ENCODE measurements at regions not wholly inside any gene's neighbourhood (a gene's known extent, or its start where the extent isn't known, plus 50 kb on each side); places are given as distances from the start of the nearest gene placed in this dataset.
A peak's percentile ranks its signal among the peaks of the same experiment; 100 is the strongest.

DNA sequence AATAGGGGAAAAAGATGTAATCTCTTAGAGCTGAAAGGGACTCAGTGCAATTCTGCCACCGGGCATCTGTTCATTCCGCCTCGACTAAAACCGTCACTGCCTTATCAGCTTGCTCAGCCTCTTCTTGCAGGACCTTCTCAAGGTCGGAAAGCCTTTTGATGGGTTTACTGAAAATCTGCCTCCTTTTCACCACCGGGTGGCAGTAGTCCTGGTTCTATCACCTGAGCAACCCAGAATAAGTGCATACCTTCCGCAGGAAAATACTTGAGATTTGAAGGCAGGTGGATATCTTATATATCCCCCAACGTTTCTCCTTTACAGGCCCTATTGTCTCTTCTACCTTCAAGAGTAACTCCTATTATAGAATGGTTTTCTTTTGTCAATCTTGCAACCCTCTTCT lies 103.4 kb upstream of the PAK3 start:
- Histone ChIP-seq H2AFZ (ENCODE audit: control insufficient read depth, low read length) (no peak overlapping the region), H4K20me1 (ENCODE audit: control insufficient read depth, extremely low read depth, insufficient read depth, low read length) (no peaks in the 10 kb centered on the region), H3K27me3 (ENCODE audit: control insufficient read depth, extremely low read depth, insufficient read depth, low read length) (peaks cover 2% of the 10 kb centered on the region), H3K4me2 (ENCODE audit: control insufficient read depth, extremely low read depth, insufficient read depth, low read depth, low read length) (no peak overlapping the region), H3K4me3 (ENCODE audit: control insufficient read depth in 2 of 3, extremely low read depth in 1 of 3, insufficient read depth in 2 of 3, low read depth in 1 of 3, low read length in 3 of 3) (no peak overlapping the region), H3K9me3 (ENCODE audit: control insufficient read depth, low read depth, low read length) (no peaks in the 10 kb centered on the region), H3K79me2 (ENCODE audit: control insufficient read depth, insufficient read depth, low read length) (no peaks in the 10 kb centered on the region), H3K9ac (ENCODE audit: control insufficient read depth, extremely low read depth, insufficient read depth, low read length) (no peak overlapping the region), H3K27ac (ENCODE audit: control insufficient read depth, insufficient read depth, low read length) (no peak overlapping the region), H3K4me1 (ENCODE audit: control insufficient read depth, extremely low read depth, insufficient read depth, low read length) (no peaks in the 10 kb centered on the region), H3K36me3 (ENCODE audit: control insufficient read depth in 2 of 2, extremely low read depth in 1 of 2, insufficient read depth in 2 of 2, low read length in 2 of 2) (no peaks in the 10 kb centered on the region), H3K9me1 (ENCODE audit: control insufficient read depth, extremely low read depth, insufficient read depth, low read length) (no peaks in the 10 kb centered on the region)
- no peak for DNase-seq (ENCODE audit: low read depth, low spot score)
- peak; percentile 17 for FAIRE-seq
- dilution Hi-C loops (cut with MboI; ENCODE audit: extremely low pct_ligation_motif_present, low sequenced_read_pairs): no loop called here
- TF ChIP-seq EZH2 (IDR thresholded peaks at IDR 0.05; ENCODE audit: low read length): no peak
- TF ChIP-seq, protein P1, sequence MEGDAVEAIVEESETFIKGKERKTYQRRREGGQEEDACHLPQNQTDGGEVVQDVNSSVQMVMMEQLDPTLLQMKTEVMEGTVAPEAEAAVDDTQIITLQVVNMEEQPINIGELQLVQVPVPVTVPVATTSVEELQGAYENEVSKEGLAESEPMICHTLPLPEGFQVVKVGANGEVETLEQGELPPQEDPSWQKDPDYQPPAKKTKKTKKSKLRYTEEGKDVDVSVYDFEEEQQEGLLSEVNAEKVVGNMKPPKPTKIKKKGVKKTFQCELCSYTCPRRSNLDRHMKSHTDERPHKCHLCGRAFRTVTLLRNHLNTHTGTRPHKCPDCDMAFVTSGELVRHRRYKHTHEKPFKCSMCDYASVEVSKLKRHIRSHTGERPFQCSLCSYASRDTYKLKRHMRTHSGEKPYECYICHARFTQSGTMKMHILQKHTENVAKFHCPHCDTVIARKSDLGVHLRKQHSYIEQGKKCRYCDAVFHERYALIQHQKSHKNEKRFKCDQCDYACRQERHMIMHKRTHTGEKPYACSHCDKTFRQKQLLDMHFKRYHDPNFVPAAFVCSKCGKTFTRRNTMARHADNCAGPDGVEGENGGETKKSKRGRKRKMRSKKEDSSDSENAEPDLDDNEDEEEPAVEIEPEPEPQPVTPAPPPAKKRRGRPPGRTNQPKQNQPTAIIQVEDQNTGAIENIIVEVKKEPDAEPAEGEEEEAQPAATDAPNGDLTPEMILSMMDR (optimal IDR thresholded peaks at IDR 0.05 in 1 of 3, IDR thresholded peaks at IDR 0.05 in 1 of 3, conservative IDR thresholded peaks at IDR 0.05 in 1 of 3; ENCODE audit: extremely low read depth in 1 of 3, insufficient read depth in 2 of 3, low read length in 3 of 3): peak; percentile 62 to 64 (median 62)

DNA sequence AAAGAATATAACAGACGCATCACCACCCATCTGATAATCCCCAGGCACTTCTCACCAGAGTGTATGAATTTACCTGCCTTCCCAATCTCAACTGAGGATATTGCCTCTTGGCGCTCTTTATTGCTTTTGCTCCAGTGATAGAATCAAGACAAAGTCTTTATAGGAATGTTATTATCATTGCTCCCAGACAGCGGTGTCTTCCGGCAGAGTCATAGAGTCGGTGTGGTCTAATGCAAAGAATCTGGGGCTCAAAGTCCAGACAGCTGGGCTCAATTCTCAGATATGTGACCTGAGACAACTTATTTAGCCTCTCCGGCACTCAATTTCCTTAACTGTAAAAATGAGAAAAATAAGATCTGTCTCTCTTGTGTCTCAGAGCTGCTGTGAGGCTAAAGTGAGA lies 106.1 kb upstream of the PAK3 start:
- Histone ChIP-seq H2AFZ (ENCODE audit: control insufficient read depth, low read length) (no peak overlapping the region), H3K27ac (ENCODE audit: control insufficient read depth, insufficient read depth, low read length) (no peak overlapping the region), H3K4me2 (ENCODE audit: control insufficient read depth, extremely low read depth, insufficient read depth, low read depth, low read length) (no peak overlapping the region), H3K27me3 (ENCODE audit: control insufficient read depth, extremely low read depth, insufficient read depth, low read length) (peaks cover 8% of the 10 kb centered on the region), H3K9ac (ENCODE audit: control insufficient read depth, extremely low read depth, insufficient read depth, low read length) (no peak overlapping the region), H3K9me3 (ENCODE audit: control insufficient read depth, low read depth, low read length) (no peaks in the 10 kb centered on the region), H3K4me1 (ENCODE audit: control insufficient read depth, extremely low read depth, insufficient read depth, low read length) (no peaks in the 10 kb centered on the region), H4K20me1 (ENCODE audit: control insufficient read depth, extremely low read depth, insufficient read depth, low read length) (peaks cover 3% of the 10 kb centered on the region), H3K79me2 (ENCODE audit: control insufficient read depth, insufficient read depth, low read length) (no peaks in the 10 kb centered on the region), H3K4me3 (ENCODE audit: control insufficient read depth in 2 of 3, extremely low read depth in 1 of 3, insufficient read depth in 2 of 3, low read depth in 1 of 3, low read length in 3 of 3) (no peak overlapping the region), H3K36me3 (ENCODE audit: control insufficient read depth in 2 of 2, extremely low read depth in 1 of 2, insufficient read depth in 2 of 2, low read length in 2 of 2) (no peaks in the 10 kb centered on the region), H3K9me1 (ENCODE audit: control insufficient read depth, extremely low read depth, insufficient read depth, low read length) (no peaks in the 10 kb centered on the region)
- dilution Hi-C loops (cut with MboI; ENCODE audit: extremely low pct_ligation_motif_present, low sequenced_read_pairs): no loop called here
- no peak for DNase-seq (ENCODE audit: low read depth, low spot score)
- no peak for FAIRE-seq
- TF ChIP-seq, protein P1 (optimal IDR thresholded peaks at IDR 0.05 in 1 of 3, IDR thresholded peaks at IDR 0.05 in 1 of 3, conservative IDR thresholded peaks at IDR 0.05 in 1 of 3; ENCODE audit: extremely low read depth in 1 of 3, insufficient read depth in 2 of 3, low read length in 3 of 3): no peak
- no peak for TF ChIP-seq EZH2 (IDR thresholded peaks at IDR 0.05; ENCODE audit: low read length)

All from keratinocyte (primary cell).